AG04449 (cell line): ENCODE measurements at regions not wholly inside any gene's neighbourhood (a gene's known extent, or its start where the extent isn't known, plus 50 kb on each side); places are given as distances from the start of the nearest gene placed in this dataset.
A peak's percentile ranks its signal among the peaks of the same experiment; 100 is the strongest.

Experiments used
- CTCF ChIA-PET: fragments of 350-600 bp; formaldehyde crosslinking; extraction: SDS; loops from one replicate; lab custom pipeline; 2021; ENCODE audit warnings: antibody characterized with exemption; lab: Yijun Ruan, JAX
- POLR2A ChIA-PET: fragments of 400-600, 350-600 bp; formaldehyde crosslinking; extraction: SDS; loops from one replicate; lab custom pipeline; 2020; ENCODE audit warnings: antibody characterized with exemption, inconsistent platforms; lab: Yijun Ruan, JAX
- DNase-seq: peaks from one replicate; pipeline ENCODE4 v3.0.0-alpha.2; 2010; ENCODE audit warnings: low read depth, low spot score
- H3K4me3 ChIP-seq: 2 replicates; pipeline ENCODE4 v1.5.1; 2011; ENCODE audit warnings: low read depth, mild to moderate bottlenecking, control low read depth, low read length
- TF ChIP-seq, protein P1 (sequence below): IDR thresholded peaks from one replicate; pipeline ENCODE4 v1.5.1; 2011; ENCODE audit warnings: mild to moderate bottlenecking, moderate library complexity, low read length, control low read depth, inconsistent platforms; ENCODE audit not compliant: insufficient read depth; ENCODE audit errors: missing control alignments

DNA sequence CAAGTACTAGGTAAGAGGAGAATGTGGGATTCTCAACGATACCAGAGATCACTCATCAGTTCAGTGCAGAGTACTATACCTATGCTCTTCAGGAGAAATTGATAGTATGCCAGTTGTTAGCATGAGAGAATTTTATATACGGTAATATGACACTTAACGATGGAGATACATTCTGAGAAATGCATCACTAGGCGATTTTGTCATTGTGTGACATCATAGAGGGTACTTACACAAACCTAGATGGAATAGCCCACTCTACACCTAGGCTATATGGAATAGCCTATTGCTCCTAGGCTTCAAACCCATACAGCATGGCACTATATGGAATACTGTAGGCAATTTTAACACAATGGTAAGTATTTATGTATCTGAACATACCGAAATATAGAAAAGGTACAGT, 140.2 kb downstream of the SLIT2 start:
- TF ChIP-seq, protein P1, sequence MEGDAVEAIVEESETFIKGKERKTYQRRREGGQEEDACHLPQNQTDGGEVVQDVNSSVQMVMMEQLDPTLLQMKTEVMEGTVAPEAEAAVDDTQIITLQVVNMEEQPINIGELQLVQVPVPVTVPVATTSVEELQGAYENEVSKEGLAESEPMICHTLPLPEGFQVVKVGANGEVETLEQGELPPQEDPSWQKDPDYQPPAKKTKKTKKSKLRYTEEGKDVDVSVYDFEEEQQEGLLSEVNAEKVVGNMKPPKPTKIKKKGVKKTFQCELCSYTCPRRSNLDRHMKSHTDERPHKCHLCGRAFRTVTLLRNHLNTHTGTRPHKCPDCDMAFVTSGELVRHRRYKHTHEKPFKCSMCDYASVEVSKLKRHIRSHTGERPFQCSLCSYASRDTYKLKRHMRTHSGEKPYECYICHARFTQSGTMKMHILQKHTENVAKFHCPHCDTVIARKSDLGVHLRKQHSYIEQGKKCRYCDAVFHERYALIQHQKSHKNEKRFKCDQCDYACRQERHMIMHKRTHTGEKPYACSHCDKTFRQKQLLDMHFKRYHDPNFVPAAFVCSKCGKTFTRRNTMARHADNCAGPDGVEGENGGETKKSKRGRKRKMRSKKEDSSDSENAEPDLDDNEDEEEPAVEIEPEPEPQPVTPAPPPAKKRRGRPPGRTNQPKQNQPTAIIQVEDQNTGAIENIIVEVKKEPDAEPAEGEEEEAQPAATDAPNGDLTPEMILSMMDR = no peak

DNA sequence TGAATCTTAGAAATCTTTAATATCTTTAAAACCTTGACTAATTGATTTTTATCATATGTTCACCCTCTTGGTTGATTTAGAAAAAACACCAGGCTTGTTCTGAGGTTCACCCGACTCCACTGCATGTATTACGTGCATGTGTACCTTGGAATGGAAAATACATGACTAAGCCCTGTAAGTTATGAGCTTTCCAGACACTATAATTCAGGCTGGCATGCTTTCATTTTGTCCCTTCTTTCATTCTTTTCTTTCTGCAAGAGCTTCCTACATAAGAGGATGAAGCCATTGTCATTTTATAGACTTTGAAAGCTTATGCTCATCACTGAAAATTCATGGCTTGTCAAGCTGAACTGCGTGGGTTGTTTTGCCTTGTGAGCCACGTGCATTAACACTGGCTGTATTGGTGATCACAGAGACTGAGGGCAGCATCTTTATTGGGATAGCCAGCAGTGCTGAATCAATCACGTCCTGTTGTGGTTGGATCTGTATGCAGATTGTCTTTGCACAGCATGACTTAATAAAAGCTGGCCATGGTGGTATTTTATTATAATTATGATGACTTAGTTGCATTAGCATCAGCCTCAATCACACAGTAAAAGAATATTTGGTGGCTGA, 141.9 kb downstream of the SLIT2 start:
- no peak for DNase-seq
- TF ChIP-seq, protein P1 = no peak
- ChIA-PET POLR2A (interaction anchor here (0.7 kb wide), 1 partner anchor 294 kb away, joined by 3 read pairs; no protein-coding TSS in a partner anchor), CTCF (interaction anchor here (1.3 to 2.9 kb wide), 2 partner anchors 14 to 292 kb away, joined by 3 to 17 read pairs; no protein-coding TSS in a partner anchor)
- no peak overlapping the region for H3K4me3 ChIP-seq

More for the DNA sequence above, 140.2 kb downstream of the SLIT2 start:
- H3K4me3 ChIP-seq = no peak overlapping the region
- no peak for DNase-seq
- CTCF ChIA-PET = no interaction called here
- POLR2A ChIA-PET = interaction anchor here (0.5 kb wide), 1 partner anchor 15 kb away, joined by 3 read pairs; no protein-coding TSS in a partner anchor

DNA sequence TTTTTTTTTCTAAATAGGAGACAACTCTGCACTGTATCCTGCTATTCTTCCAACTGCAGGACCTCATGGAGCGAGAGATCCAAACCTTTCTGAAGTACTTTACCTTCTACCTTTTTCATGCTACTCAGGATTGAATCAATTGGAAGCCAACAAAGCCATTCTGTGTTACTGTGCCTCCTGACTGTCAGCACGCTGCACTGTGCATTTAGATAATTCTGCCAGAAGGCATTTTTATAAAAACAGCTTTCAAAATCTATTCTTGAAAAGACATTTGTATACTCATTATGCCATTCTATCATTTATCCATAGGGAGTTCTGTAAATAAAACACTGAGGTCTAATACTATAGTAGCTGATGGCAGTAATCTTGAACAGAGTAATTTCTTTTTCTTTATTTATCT, 142.8 kb downstream of the SLIT2 start:
- ChIA-PET CTCF (interaction anchor here (0.7 to 2.9 kb wide), 12 partner anchors 8 to 291 kb away, joined by 3 to 19 read pairs (median 6); no protein-coding TSS in a partner anchor), POLR2A (interaction anchor here (0.7 kb wide), 1 partner anchor 294 kb away, joined by 3 read pairs; no protein-coding TSS in a partner anchor)
- DNase-seq = no peak
- TF ChIP-seq, protein P1 = no peak
- no peak overlapping the region for H3K4me3 ChIP-seq

DNA sequence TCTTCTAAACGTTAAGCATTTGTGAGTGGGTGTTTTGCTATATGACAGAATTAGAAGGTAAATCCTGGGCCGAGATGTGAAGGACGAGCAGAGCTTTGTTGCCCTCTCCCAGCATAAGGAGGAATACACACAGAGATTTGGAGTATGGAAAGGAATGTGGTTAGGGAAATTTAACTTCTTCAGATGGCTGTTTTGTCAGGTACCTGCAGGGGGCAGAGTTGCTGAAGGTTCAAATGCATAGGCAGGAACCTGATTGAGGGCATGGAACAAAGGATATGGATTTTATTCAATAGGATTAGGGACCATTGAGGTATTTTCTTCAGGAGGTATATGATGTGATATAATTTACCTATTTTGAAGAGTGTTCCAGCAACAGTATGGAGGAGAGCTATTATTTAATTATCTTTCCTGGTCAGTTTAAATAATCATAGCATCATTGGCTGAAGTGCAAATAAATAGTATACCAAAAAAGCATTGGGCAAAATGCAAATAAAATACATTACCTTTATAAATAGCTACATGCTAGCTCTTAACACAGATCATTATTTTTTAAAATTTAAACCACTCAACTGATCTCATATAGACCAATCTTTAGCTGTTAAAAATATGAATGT, 143.6 kb downstream of the SLIT2 start:
- DNase-seq = no peak
- TF ChIP-seq, protein P1 = peak; percentile 40
- ChIA-PET POLR2A (no interaction called here), CTCF (interaction anchor here (0.7 to 2.9 kb wide), 15 partner anchors 9 to 129 kb away, joined by 3 to 19 read pairs (median 6); no protein-coding TSS in a partner anchor)
- H3K4me3 ChIP-seq = no peak overlapping the region

DNA sequence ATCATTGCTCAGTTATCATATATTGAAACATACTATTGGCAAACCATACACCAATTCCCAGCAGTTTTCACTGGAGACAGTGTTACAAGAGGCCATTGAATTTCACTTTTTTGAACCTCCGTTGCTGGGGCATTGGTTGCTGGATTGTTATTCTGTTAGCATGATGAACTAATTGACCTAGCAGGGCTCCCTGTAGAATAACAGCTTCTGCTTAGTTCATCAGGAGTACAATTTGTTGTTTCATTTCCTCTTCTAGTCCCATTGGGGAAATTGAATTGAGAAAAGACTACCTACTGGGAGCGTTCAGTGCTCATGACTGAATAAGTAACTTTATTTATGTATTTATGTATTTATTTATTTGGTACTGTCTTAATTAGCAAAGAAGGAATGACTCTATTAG, 151.6 kb downstream of the SLIT2 start:
- CTCF ChIA-PET = interaction anchor here (1.1 kb wide), 1 partner anchor 19 kb away, joined by 3 read pairs; no protein-coding TSS in a partner anchor
- no peak for DNase-seq
- POLR2A ChIA-PET = no interaction called here
- no peak overlapping the region for H3K4me3 ChIP-seq
- TF ChIP-seq, protein P1 = no peak

DNA sequence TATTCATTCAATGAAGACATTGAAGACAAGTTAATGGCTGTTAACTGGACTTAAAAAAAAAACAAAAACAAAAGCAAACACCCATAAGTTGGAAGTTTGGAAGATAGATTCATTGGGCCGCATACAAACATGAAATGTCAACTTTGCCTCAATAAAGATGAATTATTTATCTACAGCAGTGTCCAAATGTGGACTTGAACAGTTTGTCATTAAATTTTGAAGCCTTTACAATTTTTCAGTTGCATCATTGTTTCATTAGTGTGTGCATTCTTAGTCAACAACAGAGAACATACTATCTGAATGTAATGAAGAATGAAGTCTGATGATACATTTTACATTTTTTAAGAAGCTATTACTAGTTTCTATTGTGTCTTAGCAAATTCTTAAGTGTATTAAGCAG, 152.1 kb downstream of the SLIT2 start:
- no peak overlapping the region for H3K4me3 ChIP-seq
- TF ChIP-seq, protein P1 = no peak
- ChIA-PET POLR2A (no interaction called here), CTCF (interaction anchor here (1.0 kb wide), 1 partner anchor 8 kb away, joined by 3 read pairs; no protein-coding TSS in a partner anchor)
- no peak for DNase-seq
